H1 (cell line): ENCODE measurements at regions not wholly inside any gene's neighbourhood (a gene's known extent, or its start where the extent isn't known, plus 50 kb on each side); places are given as distances from the start of the nearest gene placed in this dataset.

Experiments used
- CTCF ChIA-PET: fragments of 300-600 bp; sonication (Branson Sonifier 250); formaldehyde crosslinking; loops from one replicate; lab custom pipeline; 2021; ENCODE audit not compliant: partially characterized antibody; lab: Charles Lee
- POLR2A ChIA-PET: fragments of 300-600 bp; sonication (Branson Sonifier 250); formaldehyde crosslinking; loops from one replicate; lab custom pipeline; 2021; ENCODE audit warnings: inconsistent platforms; ENCODE audit not compliant: partially characterized antibody; lab: Charles Lee
- DNase-seq, 2 experiments: peaks; one replicate each; pipeline versions ENCODE4 v3.0.0 to v3.0.0-alpha.2; 2010 to 2022; ENCODE audit warnings: low spot score in 2 of 2, low read depth in 1 of 2, mixed read lengths in 1 of 2
- FAIRE-seq: peaks from 2 replicates; lab custom pipeline; 2011; peaks lifted over from hg19 to GRCh38; lab: Jason Lieb, UNC
- H2AFZ ChIP-seq: 2 replicates; pipeline ENCODE4 v1.8.1; 2012; ENCODE audit warnings: low read length, inconsistent platforms
- H2AK5ac ChIP-seq: 2 replicates; pipeline ENCODE4 v1.6.1; 2013; ENCODE audit warnings: low read depth, low read length
- H2BK120ac ChIP-seq: replicated peaks from 2 replicates; pipeline ENCODE3; 2013; ENCODE audit warnings: low read depth, low read length, inconsistent platforms
- H2BK12ac ChIP-seq: 2 replicates; pipeline ENCODE4 v1.6.1; 2013; ENCODE audit warnings: low read depth, low read length
- H2BK15ac ChIP-seq: 2 replicates; pipeline ENCODE4 v1.6.1; 2013; ENCODE audit warnings: low read length
- H2BK20ac ChIP-seq: 2 replicates; pipeline ENCODE4 v1.6.1; 2013; ENCODE audit warnings: low read length
- H2BK5ac ChIP-seq: 2 replicates; pipeline ENCODE4 v1.6.1; 2013; ENCODE audit warnings: low read depth, low read length
- H3K14ac ChIP-seq: 2 replicates; pipeline ENCODE4 v1.6.1; 2013; ENCODE audit warnings: inconsistent platforms; ENCODE audit not compliant: insufficient read length
- H3K18ac ChIP-seq: 2 replicates; pipeline ENCODE4 v1.6.1; 2013; ENCODE audit warnings: low read length; ENCODE audit errors: extremely low read depth
- H3K23ac ChIP-seq: 2 replicates; pipeline ENCODE4 v1.6.1; 2013; ENCODE audit warnings: inconsistent platforms; ENCODE audit not compliant: insufficient read length
- H3K23me2 ChIP-seq: 2 replicates; pipeline ENCODE4 v1.6.1; 2013; ENCODE audit warnings: low read depth, low read length
- H3K27ac ChIP-seq: 2 replicates; pipeline ENCODE4 v1.6.1; 2011; ENCODE audit warnings: low read depth, low read length, inconsistent platforms
- H3K27me3 ChIP-seq, 4 experiments: replicated peaks in 1 of 4; 1 replicate in 1 of 4; 2 replicates in 3 of 4; pipeline versions ENCODE4 v1.6.1 to v1.8.1; 2011 to 2013; ENCODE audit warnings: low read length in 3 of 4, mild to moderate bottlenecking in 3 of 4, inconsistent platforms in 2 of 4, mixed read lengths in 2 of 4, moderate library complexity in 1 of 4; ENCODE audit not compliant: control insufficient read depth in 3 of 4, insufficient read depth in 3 of 4; ENCODE audit errors: extremely low read depth in 1 of 4
- H3K36me3 ChIP-seq, 4 experiments: 2 replicates each; pipeline versions ENCODE4 v1.6.1 to v1.8.1; 2011 to 2013; ENCODE audit warnings: mild to moderate bottlenecking in 4 of 4, low read length in 3 of 4, moderate library complexity in 2 of 4, control low read depth in 1 of 4, inconsistent platforms in 1 of 4; ENCODE audit not compliant: insufficient read depth in 4 of 4, control insufficient read depth in 2 of 4
- H3K4ac ChIP-seq: replicated peaks from 2 replicates; pipeline ENCODE3; 2013; ENCODE audit warnings: low read length, low read depth, mixed read lengths, inconsistent platforms; ENCODE audit not compliant: insufficient read length
- H3K4me1 ChIP-seq, 4 experiments: replicated peaks in 1 of 4; 1 replicate in 1 of 4; 2 replicates in 3 of 4; pipeline versions ENCODE4 v1.6.1 to v1.8.1; 2011 to 2013; ENCODE audit warnings: low read length in 3 of 4, inconsistent platforms in 2 of 4, mixed read lengths in 1 of 4; ENCODE audit not compliant: insufficient read depth in 4 of 4, control insufficient read depth in 3 of 4
- H3K4me2 ChIP-seq, 2 experiments: 2 replicates each; pipeline versions ENCODE4 v1.6.1 to v1.8.1; 2011 to 2013; ENCODE audit warnings: low read depth in 2 of 2, low read length in 2 of 2, control low read depth in 1 of 2, inconsistent platforms in 1 of 2, mild to moderate bottlenecking in 1 of 2; ENCODE audit not compliant: insufficient read depth in 1 of 2
- H3K4me3 ChIP-seq, 4 experiments: fragments of 200-600, 300-600 bp in 1 of 4; sonication (generic), shearing (Covaris generic), sonication (Bioruptor Twin) in 1 of 4; 2 replicates each; pipeline versions ENCODE4 v1.5.1 to v1.8.1; 2011 to 2016; ENCODE audit warnings: low read length in 4 of 4, low read depth in 3 of 4, control low read depth in 2 of 4, inconsistent platforms in 2 of 4, mild to moderate bottlenecking in 2 of 4, mixed read lengths in 1 of 4, moderate library complexity in 1 of 4; ENCODE audit not compliant: insufficient read depth in 2 of 4; ENCODE audit errors: extremely low read depth in 1 of 4
- H3K56ac ChIP-seq: replicated peaks from 2 replicates; pipeline ENCODE3; 2013; ENCODE audit warnings: low read depth, mild to moderate bottlenecking, mixed read lengths, low read length, inconsistent platforms; ENCODE audit not compliant: insufficient read length
- H3K79me1 ChIP-seq: 2 replicates; pipeline ENCODE4 v1.6.1; 2013; ENCODE audit warnings: low read depth, low read length, control low read depth
- H3K79me2 ChIP-seq, 2 experiments: 2 replicates each; pipeline versions ENCODE4 v1.6.1 to v1.8.1; 2012 to 2013; ENCODE audit warnings: low read length in 2 of 2, mild to moderate bottlenecking in 2 of 2, inconsistent platforms in 1 of 2; ENCODE audit not compliant: insufficient read depth in 2 of 2, control insufficient read depth in 1 of 2
- H3K9ac ChIP-seq, 4 experiments: replicated peaks in 1 of 4; 1 replicate in 1 of 4; 2 replicates in 3 of 4; pipeline versions ENCODE4 v1.6.1 to v1.8.1; 2011 to 2013; ENCODE audit warnings: low read depth in 3 of 4, low read length in 3 of 4, control low read depth in 2 of 4, mild to moderate bottlenecking in 2 of 4, moderate library complexity in 2 of 4, inconsistent platforms in 1 of 4; ENCODE audit errors: extremely low read depth in 1 of 4
- H3K9me3 ChIP-seq, 2 experiments: 2 replicates each; pipeline versions ENCODE4 v1.6.1 to v1.8.1; 2012 to 2013; ENCODE audit warnings: mild to moderate bottlenecking in 2 of 2, moderate library complexity in 2 of 2, control low read depth in 1 of 2, inconsistent platforms in 1 of 2, low read depth in 1 of 2, low read length in 1 of 2, mixed read lengths in 1 of 2; ENCODE audit not compliant: insufficient read depth in 2 of 2
- H4K20me1 ChIP-seq, 2 experiments: replicated peaks in 1 of 2; 2 replicates each; pipeline versions ENCODE3 to v1.8.1; 2011 to 2013; ENCODE audit warnings: inconsistent platforms in 2 of 2, low read length in 2 of 2, mild to moderate bottlenecking in 1 of 2; ENCODE audit not compliant: insufficient read depth in 2 of 2, control insufficient read depth in 1 of 2
- H4K5ac ChIP-seq: 2 replicates; pipeline ENCODE4 v1.6.1; 2013; ENCODE audit warnings: low read length, low read depth, mixed read lengths, inconsistent platforms; ENCODE audit not compliant: insufficient read length
- H4K8ac ChIP-seq: 2 replicates; pipeline ENCODE4 v1.8.0; 2013; ENCODE audit warnings: mild to moderate bottlenecking, moderate library complexity, low read length, inconsistent platforms; ENCODE audit not compliant: insufficient read depth; ENCODE audit errors: extremely low read depth
- H4K91ac ChIP-seq: replicated peaks from 2 replicates; pipeline ENCODE3; 2013; ENCODE audit warnings: low read length, mixed read lengths, inconsistent platforms; ENCODE audit not compliant: insufficient read length
- CTBP2 ChIP-seq: IDR thresholded peaks from 2 replicates; pipeline ENCODE4 v1.7.0; 2011; ENCODE audit warnings: borderline replicate concordance, mild to moderate bottlenecking, moderate library complexity, mixed read lengths, low read length; ENCODE audit not compliant: insufficient read depth, insufficient read length
- RAD21 ChIP-seq, 2 experiments: IDR thresholded peaks in 1 of 2; conservative IDR thresholded peaks in 1 of 2; 2 replicates each; pipeline ENCODE4 v1.6.1; 2011; ENCODE audit warnings: low read depth in 2 of 2, low read length in 2 of 2, improper control_type of control experiment in 1 of 2, inconsistent platforms in 1 of 2, mild to moderate bottlenecking in 1 of 2, moderate library complexity in 1 of 2
- SUZ12 ChIP-seq: fragments of 200-600 bp; sonication (generic); IDR thresholded peaks from 2 replicates; pipeline ENCODE4 v1.6.1; 2012; ENCODE audit warnings: mild to moderate bottlenecking, inconsistent platforms, low read length, moderate library complexity, mixed read lengths
- WGBS, 2 experiments: shearing (Covaris generic) in 1 of 2; methylation state at CpG; one replicate each; pipeline versions ENCODE4 v1.1.6 to v1.1.7; 2013 to 2015; ENCODE audit warnings: low lambda C conversion rate in 2 of 2, mixed read lengths in 2 of 2, inconsistent platforms in 1 of 2, low coverage in 1 of 2, missing lambda C conversion rate in 1 of 2; ENCODE audit not compliant: insufficient replicate concordance in 2 of 2, insufficient coverage in 1 of 2, insufficient read length in 1 of 2; ENCODE audit errors: extremely low coverage in 1 of 2, missing lambda C conversion rate in 1 of 2; 5-methylcytosine and 5-hydroxymethylcytosine counted together

DNA sequence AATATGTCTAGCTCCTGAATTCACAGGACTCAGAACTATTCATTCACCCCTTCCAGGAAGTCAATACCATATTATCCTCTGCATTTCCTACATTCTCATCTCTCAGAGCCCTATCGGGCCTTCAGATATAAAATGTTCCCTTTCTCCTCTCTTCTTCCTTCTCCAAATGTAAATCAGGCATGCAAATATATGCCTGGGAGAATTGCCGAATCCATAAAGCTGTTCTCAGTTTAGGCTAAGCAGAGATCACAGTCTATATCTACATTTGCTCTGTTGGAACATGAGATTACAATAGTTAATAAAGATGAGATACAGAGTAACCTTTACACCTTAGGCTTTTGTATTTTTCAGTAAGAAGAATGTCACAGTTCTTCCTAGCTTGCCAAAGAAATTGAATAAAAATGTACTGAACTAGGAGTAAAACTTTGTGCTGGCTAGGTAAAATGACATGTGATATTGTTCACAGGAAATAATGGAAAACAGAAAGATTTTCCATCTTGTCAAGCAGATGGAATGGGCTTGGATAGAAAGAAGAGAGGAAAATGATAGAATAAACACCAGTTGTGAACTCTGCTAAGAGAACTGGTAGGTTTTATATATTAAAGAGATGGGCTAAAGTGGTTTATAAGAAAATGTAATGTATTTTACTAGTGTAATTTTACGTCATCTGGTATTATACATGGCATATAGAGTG, 161.5 kb downstream of the NRIP1 start:
- WGBS, 2 experiments = 88% methylated on average over 3 of the region's 3 CpGs; no CpG with 5 or more reads in 1 of the 2 experiments
- Histone ChIP-seq H3K14ac (no peak overlapping the region), H4K91ac (no peak overlapping the region)
- TF ChIP-seq RAD21 (IDR thresholded peaks at IDR 0.05 in 1 of 2, conservative IDR thresholded peaks at IDR 0.05 in 1 of 2; ENCODE audit: low read depth in 2 of 2, low read length in 2 of 2) = no peak
- no peak for TF ChIP-seq CTBP2
- TF ChIP-seq SUZ12 = no peak

More for the DNA sequence above, 161.5 kb downstream of the NRIP1 start:
- H3K27ac ChIP-seq = no peak overlapping the region
- H3K79me1 ChIP-seq = no peaks in the 10 kb centered on the region
- H3K4ac ChIP-seq = no peak overlapping the region
- no peak overlapping the region for H2BK12ac ChIP-seq
- ChIA-PET CTCF (no interaction called here), POLR2A (no interaction called here)
- no peak overlapping the region for H3K23ac ChIP-seq
- H3K4me3 ChIP-seq = no peak overlapping the region
- DNase-seq (no peak), FAIRE-seq (no peak)
- H3K4me1 ChIP-seq = no peaks in the 10 kb centered on the region
- H4K20me1 ChIP-seq = no peaks in the 10 kb centered on the region
- H2BK5ac ChIP-seq = no peak overlapping the region
- H4K8ac ChIP-seq = no peak overlapping the region
- H3K18ac ChIP-seq = no peak overlapping the region
- no peak overlapping the region for H3K4me2 ChIP-seq
- no peak overlapping the region for H2AFZ ChIP-seq
- no peaks in the 10 kb centered on the region for H3K79me2 ChIP-seq
- H3K23me2 ChIP-seq = no peaks in the 10 kb centered on the region
- no peak overlapping the region for H2BK20ac ChIP-seq
- H3K9ac ChIP-seq = no peak overlapping the region
- H2BK15ac ChIP-seq = no peak overlapping the region
- H4K5ac ChIP-seq = no peak overlapping the region
- no peaks in the 10 kb centered on the region for H3K36me3 ChIP-seq
- no peaks in the 10 kb centered on the region for H3K9me3 ChIP-seq
- H2BK120ac ChIP-seq = no peak overlapping the region
- no peaks in the 10 kb centered on the region for H3K27me3 ChIP-seq
- H2AK5ac ChIP-seq = no peak overlapping the region
- no peak overlapping the region for H3K56ac ChIP-seq
